ENCODE measurements at regions not wholly inside any gene's neighbourhood (a gene's known extent, or its start where the extent isn't known, plus 50 kb on each side); places are given as distances from the start of the nearest gene placed in this dataset.
"Not testable (repeated sequence)": the region's sequence is repeated elsewhere in the genome, so short reads cannot be mapped to it uniquely, and the experiment has no call there.

DNA sequence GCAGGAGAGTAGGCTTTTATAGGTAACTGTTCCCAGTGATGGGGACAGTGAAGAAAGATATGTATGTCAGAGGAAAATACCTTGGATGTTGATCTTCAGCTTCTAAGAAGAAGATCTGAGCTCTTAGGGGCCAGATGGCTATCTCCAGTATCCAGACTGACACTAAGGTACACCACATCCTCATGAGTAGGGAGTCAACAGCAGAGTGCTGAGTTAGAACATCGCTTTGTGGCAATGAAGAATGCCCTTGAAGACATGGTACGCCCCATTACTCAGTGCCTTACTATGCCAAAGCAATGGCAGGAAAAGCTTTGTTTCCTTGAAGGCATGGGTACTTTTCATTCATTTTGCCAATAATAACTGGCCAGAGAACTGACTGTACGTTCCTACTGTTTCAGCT, 263.7 kb downstream of the CEMIP2 start:
- no peak for DNase-seq

DNA sequence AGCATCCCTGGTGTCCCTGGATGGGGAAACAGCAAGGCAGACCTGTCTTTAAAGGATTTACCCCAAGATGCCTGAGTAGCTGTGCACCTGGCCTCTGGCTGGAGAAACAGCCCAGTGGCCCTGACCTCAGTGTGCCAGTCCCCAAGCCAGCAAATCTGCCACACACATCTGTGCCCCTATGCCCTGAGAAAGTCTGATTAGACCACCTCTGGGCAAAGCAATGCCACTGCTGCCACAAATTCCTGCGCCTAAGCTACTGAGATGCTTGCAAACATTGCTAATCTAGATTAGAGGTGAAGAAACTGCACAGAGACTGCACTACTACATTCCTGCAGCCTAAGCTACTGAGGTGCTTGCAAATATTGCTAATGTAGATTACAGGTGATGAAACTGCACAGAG, 269.6 kb downstream of the CEMIP2 start:
- no peak for DNase-seq

DNA sequence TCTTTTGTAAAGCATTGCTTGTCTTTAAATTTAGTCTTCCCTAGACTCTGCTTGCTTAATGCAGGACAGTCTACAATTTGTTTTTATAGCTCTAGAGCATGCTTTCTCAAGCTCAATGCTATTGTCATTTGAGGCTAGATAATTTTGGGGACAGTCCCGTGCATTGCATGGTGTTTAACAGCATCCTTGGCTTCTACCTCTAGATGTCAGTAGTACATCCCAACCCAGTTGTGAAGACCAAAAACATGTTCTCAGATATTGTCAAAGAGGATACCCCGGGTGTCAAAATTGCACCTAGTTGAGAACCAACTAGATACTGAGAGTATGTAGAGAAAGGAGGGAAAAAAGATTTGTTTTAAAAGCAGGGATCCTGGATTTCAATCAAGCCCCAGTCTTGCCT, 277.5 kb downstream of the CEMIP2 start:
- DNase-seq: no peak

DNA sequence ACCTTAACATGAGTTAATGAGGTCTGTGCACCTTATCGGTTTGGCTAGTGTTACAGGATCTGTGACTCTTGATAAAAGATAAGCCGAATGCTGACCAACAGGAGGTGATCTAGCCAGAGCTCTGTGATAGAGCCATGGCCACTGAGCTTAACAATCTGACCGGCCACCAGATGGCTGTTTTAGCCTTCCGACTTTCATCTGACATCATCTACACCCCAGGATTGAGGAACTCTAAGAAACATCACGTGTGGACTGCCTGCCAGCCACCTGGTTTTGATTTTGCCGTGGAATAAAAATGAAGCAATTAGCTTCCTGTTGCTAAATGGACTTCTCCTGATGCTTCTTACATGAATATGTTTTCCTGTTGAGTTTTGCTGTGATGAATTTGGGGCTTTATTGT, 281.3 kb downstream of the CEMIP2 start:
- no peak for DNase-seq

DNA sequence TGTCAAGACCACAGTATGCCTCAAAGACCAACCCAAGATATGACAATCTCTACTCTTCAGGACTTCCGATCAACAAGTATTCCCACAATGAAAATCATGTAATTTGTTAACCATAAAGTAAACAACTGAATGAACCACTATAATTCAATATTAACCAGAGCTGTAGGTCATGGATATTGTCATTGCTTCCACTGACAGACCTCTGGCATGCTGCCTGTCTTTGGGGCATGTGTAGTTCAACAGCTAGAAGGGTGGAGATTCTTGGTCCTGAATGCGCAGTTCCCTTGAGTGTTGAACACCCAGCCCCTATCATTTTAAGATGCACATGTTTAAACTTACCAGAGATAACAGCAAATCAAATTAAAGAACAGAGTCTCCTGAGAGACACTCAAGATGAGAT, 283.0 kb downstream of the CEMIP2 start:
- no peak for DNase-seq

DNA sequence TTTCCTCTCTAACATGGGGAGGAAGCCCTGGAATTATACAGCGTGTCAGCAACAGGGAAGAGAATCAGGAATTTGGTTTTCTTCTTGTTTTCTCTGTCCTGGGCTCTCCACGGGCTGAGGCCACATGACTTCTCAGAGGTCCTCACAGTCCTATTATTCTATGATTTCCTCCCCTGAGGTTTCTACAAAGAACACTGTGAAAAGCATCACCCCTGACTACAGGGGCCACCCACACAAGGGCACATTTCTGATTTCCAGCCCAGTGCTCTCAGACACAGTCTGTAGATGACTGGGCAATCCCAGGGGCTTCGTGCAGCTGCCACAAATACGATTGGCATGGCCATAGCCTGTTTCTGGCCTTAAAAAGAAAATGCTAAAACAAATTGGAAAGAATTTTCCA, 284.9 kb downstream of the CEMIP2 start:
- DNase-seq: no peak

DNA sequence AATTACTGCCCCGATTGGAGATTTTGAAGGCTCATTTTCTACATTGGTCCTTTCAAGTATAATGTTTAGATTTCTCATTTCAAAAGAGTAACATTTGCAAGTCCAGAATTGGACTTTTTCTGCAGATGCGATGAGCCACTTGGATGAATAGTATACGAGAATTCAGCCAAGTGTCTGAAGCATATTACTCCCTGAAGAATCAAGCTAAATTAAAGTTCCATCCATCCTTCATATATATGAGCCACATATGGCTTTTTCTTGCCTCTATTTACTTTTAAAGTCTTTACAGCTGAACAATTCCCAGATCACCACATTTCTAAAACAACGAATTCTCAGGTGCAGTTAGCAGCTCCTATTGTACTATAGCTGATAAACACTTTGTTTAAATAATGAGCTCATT, 288.7 kb downstream of the CEMIP2 start:
- DNase-seq: no peak

DNA sequence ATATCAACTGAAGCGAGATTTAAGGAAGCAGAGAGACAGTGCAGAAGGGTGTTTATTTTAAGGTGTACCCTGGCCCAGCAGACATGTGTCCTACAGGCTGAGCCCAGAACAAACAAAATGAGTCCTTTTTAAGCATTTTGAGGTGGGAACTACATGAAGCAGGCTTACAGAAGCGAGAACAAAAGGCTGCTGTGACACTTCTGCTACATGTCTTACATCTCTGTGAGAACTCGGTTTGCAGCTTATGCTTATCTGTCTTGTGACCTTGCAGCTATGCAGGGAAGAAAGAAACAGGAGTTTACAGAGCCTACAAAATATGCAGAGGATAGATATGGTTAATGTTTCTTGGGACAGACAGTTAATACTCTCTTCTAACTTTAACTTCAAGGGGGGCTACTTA, 295.9 kb downstream of the CEMIP2 start:
- no peak for DNase-seq

DNA sequence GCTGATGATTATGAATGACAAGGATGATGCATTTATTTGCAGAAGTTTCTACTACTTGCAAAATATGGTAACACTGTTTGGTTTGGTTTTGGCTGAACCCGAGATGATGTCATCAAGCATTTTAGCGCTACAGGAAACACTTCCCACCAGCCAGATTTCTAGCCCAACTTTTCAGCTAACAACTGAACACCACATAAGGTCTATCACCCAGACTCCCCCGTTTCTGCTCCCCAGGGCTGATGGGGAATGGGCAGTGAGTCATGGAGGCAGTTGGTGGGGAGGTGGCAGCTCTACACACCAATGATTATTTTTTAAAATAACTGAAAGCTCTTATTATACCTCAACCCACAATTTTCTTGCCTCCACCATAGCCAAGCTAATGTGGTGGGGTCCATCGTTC, 302.9 kb downstream of the CEMIP2 start:
- no peak for DNase-seq

DNA sequence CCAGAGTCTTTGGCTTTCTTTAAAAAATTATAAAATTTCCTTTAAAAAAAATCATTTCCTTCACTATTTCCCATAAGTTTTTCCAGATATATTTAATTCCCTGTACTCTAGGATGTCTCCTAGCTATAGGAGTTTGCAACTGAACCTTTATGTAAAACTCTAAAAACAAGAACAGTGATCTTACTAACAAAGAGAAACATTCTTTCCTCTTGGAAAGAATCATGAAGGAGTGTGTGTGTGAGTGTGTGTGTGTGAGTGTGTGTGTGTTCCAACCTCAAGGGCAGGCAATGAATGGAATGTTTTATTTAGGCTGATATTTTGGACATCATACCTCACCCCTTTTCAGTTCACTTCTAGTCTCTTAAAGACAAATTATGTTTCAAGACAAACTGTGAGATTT, 309.2 kb downstream of the CEMIP2 start:
- no peak for DNase-seq

DNA sequence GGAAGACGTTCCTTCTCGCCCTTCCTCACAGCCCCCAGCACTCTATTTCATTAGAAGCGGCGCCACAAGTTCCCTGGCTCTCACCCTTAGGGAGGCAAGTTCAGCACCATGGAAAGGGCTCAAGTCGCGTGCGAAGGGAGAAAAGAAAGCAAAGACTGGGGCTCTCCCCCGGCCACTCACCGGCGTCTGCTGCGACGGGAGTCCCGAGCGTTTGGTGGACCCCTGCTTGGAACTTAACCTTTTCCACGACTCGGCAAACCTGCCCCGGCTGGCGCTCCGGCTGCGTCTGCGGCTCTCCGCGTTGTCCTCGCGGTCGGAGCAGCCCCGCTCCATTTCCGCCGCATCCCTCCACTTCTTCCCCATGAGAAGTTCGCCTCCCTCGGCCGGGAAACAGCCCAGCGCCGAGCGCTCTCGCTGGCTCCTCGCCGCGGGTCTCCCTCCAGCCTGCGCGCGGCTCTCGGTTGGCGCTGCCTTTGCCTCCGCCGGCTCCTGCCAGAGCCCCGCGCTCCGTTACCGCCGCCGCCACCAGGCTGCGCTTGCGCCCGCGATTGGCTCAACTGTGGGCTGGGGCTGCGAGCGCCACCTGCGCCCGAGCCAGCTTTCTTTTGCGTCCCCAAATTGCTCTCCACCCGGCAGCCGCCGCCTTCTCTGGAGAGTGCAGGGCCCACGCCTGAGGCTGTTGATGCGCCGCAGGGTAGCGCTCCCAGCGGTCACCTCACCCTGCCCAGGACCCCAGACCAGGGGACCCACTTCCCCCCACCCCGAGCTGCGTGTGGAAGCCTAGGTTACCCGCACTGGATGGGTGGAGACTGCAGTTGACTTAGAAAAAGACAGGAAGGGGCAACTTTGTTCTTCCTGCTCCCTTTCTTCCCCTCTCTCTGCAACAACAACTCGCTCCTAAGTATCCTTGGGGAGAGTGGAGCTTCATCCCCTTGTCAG, 321.6 kb downstream of the CEMIP2 start:
- peak; percentile 47 for DNase-seq

DNA sequence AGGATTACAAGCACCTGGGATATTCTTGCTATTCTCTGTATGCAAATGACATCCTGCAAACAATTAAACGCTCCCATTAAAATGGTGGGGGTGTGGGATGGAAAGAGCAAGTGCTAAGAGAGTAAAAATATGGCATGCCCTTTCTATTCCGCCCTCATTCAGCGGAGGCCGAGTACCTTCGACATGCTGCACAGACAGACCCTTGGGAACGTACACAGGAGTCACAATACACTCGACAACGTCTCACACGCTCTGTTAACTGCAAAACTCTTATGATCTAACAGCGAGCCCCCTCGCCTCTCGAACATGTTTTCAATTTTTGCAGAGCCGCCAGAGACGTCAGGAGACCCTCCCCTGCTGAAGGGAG, 322.2 kb downstream of the CEMIP2 start:
- DNase-seq: peak; percentile 47

DNA sequence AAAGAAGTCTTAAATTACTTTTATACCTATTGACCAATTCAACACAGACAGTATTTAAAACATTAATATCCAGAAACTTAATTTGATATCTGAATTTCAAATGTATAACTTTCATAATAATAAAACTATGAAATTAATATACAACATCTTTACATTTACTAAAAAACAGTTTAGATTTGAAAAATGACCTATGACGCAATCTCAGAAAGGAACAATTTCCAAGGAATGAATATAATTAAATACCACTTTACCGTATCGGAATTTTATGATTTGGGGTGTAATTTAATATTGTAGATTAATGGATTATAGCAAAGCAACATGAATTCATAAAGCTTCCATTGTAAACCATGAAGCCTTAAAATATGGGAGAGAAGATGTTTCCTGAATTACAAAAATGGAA, 321.5 kb upstream of the TRPM3 start:
- no peak for DNase-seq

DNA sequence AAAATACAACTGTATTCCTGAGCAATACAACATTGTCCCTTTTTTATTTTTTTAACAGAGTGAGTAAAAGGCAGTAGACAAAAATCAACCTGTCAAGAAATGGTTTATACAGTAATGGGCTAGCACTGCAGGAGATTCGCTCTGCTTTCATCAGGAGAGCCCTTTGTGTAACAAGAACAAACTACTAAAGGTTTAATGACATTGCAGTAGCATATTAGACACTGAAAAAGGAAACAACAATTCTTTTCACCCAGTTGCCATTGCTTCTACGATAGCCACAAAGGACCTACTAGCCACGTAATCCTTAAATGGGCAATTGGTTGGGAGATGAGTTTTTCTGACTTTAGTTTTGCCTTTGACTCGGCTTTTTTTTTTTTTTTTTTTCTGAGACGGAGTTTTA, 319.8 kb upstream of the TRPM3 start:
- peak; percentile 66 for DNase-seq

DNA sequence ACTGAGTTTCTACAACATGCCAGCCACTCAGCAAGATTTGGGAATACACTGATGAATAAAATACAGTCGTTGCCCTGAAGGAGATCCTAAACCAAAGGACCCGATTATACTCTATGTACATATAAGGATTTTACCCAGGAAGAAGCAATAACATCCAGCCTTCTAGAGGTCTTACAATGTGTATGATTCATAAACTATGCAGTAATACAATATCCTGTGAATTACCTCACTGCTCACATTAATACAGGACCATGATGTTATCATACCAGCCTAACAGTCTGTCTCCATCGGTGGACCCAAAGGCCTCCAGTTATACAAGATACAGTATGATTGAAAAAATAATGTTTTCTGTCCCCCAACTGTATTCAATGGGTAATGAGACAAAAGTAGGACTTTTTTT, 310.5 kb upstream of the TRPM3 start:
- no peak for DNase-seq

DNA sequence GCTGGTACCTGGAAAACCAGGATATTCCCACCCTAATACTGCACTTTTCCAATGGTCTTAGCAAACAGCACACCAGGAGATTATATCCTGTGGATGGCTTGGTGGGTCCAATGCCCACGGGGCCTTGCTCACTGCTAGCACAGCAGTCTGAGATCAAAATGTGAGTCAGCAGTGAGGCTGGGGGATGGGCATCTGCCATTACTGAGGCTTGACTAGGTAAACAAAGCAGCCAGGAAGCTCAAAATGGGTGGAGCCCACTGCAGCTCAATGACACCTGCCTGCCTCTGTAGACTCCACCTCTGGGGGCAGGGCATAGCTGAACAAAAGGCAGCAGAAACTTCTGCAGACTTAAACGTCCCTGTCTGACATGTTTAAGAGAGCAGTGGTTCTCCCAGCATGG, 285.9 kb upstream of the TRPM3 start:
- DNase-seq: not testable (repeated sequence)

DNA sequence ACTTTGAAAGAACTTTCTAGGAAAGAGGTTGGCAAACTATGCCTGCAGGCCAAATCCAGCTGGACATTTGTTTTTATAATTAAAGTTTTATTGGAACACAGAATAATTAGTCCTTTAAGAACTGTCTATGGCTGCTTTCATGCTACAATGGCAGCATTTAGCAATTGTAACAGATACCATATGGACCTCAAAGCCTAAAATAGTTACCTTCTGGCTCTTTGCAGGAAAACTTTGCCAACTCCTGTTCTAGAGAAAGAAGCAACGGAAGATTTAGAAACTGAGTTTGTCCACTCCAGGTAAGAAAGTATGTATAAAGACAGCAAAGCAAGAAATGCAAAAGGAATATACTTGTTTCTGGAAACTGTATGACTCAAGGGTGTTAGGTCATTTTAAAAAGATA, 281.7 kb upstream of the TRPM3 start:
- no peak for DNase-seq

DNA sequence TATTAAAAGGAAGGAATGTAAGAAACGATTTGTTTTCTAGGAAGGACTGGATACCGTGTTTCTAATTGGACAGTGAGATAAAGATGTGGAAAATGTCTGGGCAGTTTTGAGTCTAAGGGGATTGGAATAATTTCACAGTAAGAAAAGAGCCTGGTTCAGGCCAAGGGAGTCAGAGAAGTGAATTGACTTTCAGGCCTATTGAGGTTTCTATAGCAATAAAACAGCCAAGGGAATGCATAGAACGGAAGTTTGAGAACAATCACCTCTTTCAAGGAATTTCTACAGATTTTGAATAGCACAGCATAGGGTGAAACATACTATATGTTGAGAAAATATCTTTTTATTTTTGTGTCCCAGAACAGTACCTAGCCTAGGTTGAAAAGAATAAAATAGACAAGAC, 271.6 kb upstream of the TRPM3 start:
- DNase-seq: no peak

DNA sequence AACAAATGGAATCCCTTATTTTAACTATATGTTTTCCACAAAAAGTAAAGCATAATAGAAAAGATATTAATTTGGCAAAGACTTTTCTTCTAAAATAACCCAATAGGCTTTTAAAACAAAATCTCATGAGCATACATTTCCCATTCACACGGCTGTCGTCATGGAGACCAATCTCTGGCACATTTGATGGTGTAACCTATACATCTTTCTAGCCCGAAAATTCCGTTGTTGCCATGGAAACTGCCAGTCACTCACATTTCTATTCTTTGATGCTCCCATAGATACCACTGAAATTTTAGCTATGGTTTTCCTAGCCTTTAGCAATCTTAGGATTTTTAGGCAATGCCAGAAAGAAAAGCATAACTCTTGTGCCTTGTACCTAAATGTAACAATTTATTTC, 262.9 kb upstream of the TRPM3 start:
- DNase-seq: peak; percentile 20

DNA sequence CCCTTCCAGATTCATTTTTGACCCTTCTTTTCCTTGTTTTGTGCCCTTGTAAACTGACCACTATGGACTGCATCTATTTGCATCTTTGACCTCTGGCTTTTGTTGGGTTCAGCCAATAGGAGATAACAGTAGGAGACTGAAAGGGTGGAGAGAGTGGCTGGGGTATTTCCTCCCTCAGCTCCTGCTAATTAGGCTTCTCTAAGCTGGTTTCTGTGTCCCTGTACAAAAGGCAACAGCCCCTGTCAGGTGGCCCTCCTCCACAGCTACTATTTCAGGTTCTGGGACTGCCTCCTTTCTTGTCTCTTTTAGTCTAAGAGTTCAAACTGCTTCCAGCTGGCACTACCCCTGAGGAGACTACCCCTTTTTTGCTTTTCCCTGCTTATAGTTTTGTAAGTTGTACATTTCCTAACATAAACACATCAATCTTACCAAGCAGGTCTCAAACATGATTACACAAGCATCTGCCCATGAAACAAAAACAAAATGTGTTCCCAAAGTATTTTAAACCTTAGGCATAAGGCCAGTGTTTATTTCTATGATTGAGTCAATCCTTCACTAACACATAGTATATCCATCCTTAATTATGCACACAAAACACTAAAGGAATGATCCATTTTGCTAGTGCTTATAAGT, 262.0 kb upstream of the TRPM3 start:
- no peak for DNase-seq

DNA sequence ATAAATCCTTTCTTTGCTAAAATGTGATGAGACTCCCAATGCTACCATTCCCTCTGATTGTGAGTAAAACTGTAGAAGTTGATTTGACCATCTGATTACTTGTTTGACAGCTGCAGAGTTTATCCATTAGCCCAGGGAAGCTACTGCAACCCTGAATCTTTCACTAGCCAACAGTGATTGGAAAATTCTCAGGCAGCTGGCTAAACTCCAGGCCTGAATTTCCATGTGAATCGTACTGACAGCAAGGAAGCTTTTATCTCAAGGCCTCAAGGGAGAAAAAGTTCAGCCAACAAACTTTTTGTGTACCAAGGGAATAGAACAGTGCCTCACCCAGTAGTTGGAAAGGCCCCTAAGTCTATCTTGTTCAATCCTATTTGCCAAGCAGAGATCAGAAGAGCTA, 246.7 kb upstream of the TRPM3 start:
- DNase-seq: no peak

DNA sequence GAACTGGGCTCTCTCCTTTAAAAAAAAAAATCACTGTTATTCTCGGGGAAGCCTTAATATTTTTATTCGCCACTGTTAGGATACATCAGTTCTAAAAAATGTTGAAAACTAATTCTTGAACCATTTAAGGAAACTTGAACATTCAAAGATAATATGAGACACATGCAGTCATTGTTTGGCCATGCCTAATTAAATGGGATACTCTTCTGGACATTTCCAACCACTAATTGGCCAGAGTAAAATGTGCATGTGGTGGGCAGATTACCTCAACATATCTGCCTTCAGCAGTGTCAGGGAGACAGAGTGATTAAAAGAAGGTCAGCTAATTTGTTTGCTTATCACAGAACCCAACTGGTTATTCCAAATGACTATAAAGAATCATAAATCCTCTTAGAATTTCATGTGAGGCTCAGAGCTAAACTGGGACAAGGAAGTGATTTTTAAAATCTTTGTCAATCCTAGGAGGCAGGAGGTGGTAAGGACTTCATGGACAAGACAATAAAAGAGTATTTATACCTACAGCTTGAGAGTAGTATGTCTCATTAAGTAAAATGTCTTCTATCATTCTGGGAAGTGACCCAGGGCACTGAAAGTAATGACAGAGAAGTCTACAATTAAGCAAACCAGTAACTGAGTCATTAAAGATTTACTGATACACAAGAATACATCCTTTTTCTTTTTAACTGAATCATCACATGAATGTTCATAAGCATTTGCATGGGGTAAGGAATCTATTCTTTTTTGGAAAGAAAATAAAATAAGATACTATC, 242.9 kb upstream of the TRPM3 start:
- DNase-seq: no peak

DNA sequence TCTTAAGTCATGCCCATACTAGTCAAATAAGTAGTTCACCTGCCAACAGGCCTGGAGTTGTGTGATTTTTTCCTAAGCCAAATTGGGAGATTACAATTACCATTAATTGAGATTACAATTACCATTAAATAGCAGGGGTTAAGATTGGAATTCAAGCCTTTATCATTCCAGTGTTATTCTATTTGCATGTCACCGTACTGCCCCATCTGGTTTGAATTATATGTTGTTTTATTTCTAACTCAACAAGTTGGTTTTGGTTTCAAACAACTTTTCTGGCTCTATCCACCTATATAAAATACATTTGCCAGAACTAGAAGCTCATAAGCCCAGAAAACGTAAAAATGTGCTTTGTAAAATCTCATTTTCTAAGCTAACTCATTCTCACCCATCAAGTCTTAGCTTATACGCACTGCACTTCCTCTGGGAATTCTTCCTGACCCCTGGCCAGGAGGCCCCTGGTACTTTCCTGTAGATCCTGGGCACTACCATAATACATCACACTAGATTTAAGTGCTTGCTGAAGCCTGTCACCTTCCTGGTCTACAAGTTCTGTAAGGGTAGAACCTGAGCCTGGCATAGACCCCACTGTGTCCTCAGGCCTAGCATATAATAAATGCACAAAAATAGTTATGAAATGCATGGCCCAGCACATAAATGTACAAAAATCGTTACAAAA, 242.0 kb upstream of the TRPM3 start:
- no peak for DNase-seq
